HepG2 (cell line): ENCODE measurements at regions not wholly inside any gene's neighbourhood (a gene's known extent, or its start where the extent isn't known, plus 50 kb on each side); places are given as distances from the start of the nearest gene placed in this dataset.

ENCODE experiments used
- ATAC-seq: fragments of 200-7000 bp; cut with Tn5 transposase; 3 replicates; pipeline ENCODE4 v1.9.1; 2020; ENCODE audit warnings: mild to moderate bottlenecking, moderate library complexity
- BruUV-seq: library from RNA; stranded (reverse); fragments of 400-500 nt; replicated peaks from 2 replicates; lab custom pipeline; 2021; lab: Mats Ljungman, UMichigan
- CTCF ChIA-PET: fragments of 300-600 bp; formaldehyde crosslinking; extraction: SDS; loops from one replicate; lab custom pipeline; 2021; ENCODE audit warnings: low total read pairs, inconsistent platforms, low intra/inter-chr PET ratio; lab: Yijun Ruan, JAX
- POLR2A ChIA-PET: fragments of 350-600 bp; sonication (Branson Sonifier 250); formaldehyde crosslinking; loops from one replicate; lab custom pipeline; 2020; ENCODE audit warnings: antibody characterized with exemption, inconsistent platforms; lab: Yijun Ruan, JAX
- DNase-seq: peaks from one replicate; pipeline ENCODE4 v3.0.0-alpha.2; 2015; ENCODE audit warnings: low spot score
- FAIRE-seq: peaks from 3 replicates; lab custom pipeline; 2011; peaks lifted over from hg19 to GRCh38; lab: Jason Lieb, UNC
- H2AFZ ChIP-seq: one replicate; pipeline ENCODE4 v1.6.1; 2011; ENCODE audit warnings: low read length, inconsistent platforms
- H3K27ac ChIP-seq: fragments of 300-600 bp; 3 replicates; pipeline ENCODE4 v1.8.0; 2011; ENCODE audit warnings: mixed run types, mild to moderate bottlenecking, mixed read lengths, low read length, inconsistent platforms; ENCODE audit not compliant: insufficient read depth; ENCODE audit errors: extremely low read length
- H3K27me3 ChIP-seq, 2 experiments: fragments of 200-600 bp in 1 of 2; 2 replicates in 1 of 2; 3 replicates in 1 of 2; pipeline versions ENCODE4 v1.6.0 to v1.8.0; 2011; ENCODE audit warnings: low read length in 2 of 2, mild to moderate bottlenecking in 2 of 2, moderate library complexity in 2 of 2, inconsistent platforms in 1 of 2; ENCODE audit not compliant: insufficient read depth in 2 of 2, control insufficient read depth in 1 of 2
- H3K36me3 ChIP-seq, 2 experiments: fragments of 200-600 bp in 1 of 2; replicated peaks in 1 of 2; 2 replicates in 1 of 2; 3 replicates in 1 of 2; pipeline versions ENCODE4 v1.5.1 to v1.8.0; 2011; ENCODE audit warnings: low read length in 2 of 2, inconsistent platforms in 1 of 2; ENCODE audit not compliant: insufficient read depth in 2 of 2, control insufficient read depth in 1 of 2
- H3K4me1 ChIP-seq: 2 replicates; pipeline ENCODE4 v1.5.1; 2012; ENCODE audit warnings: low read length, inconsistent platforms; ENCODE audit not compliant: insufficient read depth
- H3K4me2 ChIP-seq: 2 replicates; pipeline ENCODE4 v1.6.0; 2011; ENCODE audit warnings: low read depth, low read length, inconsistent platforms
- H3K4me3 ChIP-seq, 3 experiments: fragments of 200-600 bp in 1 of 3; sonication (generic), shearing (Covaris generic) in 1 of 3; replicated peaks in 1 of 3; 2 replicates each; pipeline ENCODE4 v1.5.1; 2011 to 2016; ENCODE audit warnings: low read length in 3 of 3, inconsistent platforms in 2 of 3, low read depth in 2 of 3, mild to moderate bottlenecking in 2 of 3, control low read depth in 1 of 3, mixed read lengths in 1 of 3; ENCODE audit not compliant: insufficient read depth in 1 of 3
- H3K79me2 ChIP-seq: one replicate; pipeline ENCODE4 v1.6.1; 2011; ENCODE audit warnings: low read length, inconsistent platforms; ENCODE audit not compliant: insufficient read depth
- H3K9ac ChIP-seq: 2 replicates; pipeline ENCODE4 v1.6.0; 2011; ENCODE audit warnings: mild to moderate bottlenecking, low read depth, low read length, inconsistent platforms; ENCODE audit not compliant: insufficient read depth
- H3K9me3 ChIP-seq: 2 replicates; pipeline ENCODE4 v1.5.1; 2012; ENCODE audit warnings: mild to moderate bottlenecking, low read length
- H4K20me1 ChIP-seq: 2 replicates; pipeline ENCODE4 v1.6.0; 2011; ENCODE audit warnings: inconsistent platforms, mild to moderate bottlenecking, low read length, moderate library complexity; ENCODE audit not compliant: insufficient read depth
- RFX5 ChIP-seq: IDR thresholded peaks from 2 replicates; pipeline ENCODE4 v1.6.1; 2011; ENCODE audit warnings: low read depth, low read length, improper control_type of control experiment
- ZFAT ChIP-seq: sonication (generic); formaldehyde crosslinking; conservative IDR thresholded peaks from 2 replicates; pipeline ENCODE4 v1.8.1; 2023; ENCODE audit warnings: missing genetic modification reagents, inconsistent platforms
- ZNF350 ChIP-seq: sonication (generic); formaldehyde crosslinking; IDR thresholded peaks from 2 replicates; pipeline ENCODE4 v1.4.0; 2020; ENCODE audit warnings: mild to moderate bottlenecking, low read depth, missing genetic modification reagents, borderline replicate concordance
- ZNF501 ChIP-seq: sonication (generic); formaldehyde crosslinking; IDR thresholded peaks from 2 replicates; pipeline ENCODE4 v1.5.1; 2020; ENCODE audit warnings: mild to moderate bottlenecking, moderate library complexity, missing genetic modification reagents
- ZNF510 ChIP-seq: sonication (generic); formaldehyde crosslinking; IDR thresholded peaks from 2 replicates; pipeline ENCODE4 v1.4.0; 2020; ENCODE audit warnings: low read depth, mild to moderate bottlenecking, missing genetic modification reagents
- ZNF580 ChIP-seq: IDR thresholded peaks from 2 replicates; pipeline ENCODE4 v1.6.1; 2016; ENCODE audit warnings: low read depth, borderline replicate concordance
- ZNF770 ChIP-seq: sonication (generic); formaldehyde crosslinking; IDR thresholded peaks from 2 replicates; pipeline ENCODE4 v1.5.0; 2020; ENCODE audit warnings: mild to moderate bottlenecking, missing genetic modification reagents
- WGBS: methylation state at CpG from one replicate; pipeline ENCODE4 v1.1.6; 2017; ENCODE audit warnings: low lambda C conversion rate; 5-methylcytosine and 5-hydroxymethylcytosine counted together
- in situ Hi-C: cut with HindIII; loops from 2 replicates; pipeline ENCODE4 v1.10.0; 2017; ENCODE audit warnings: low pct_unique_long_range_greater_than_20kb; ENCODE audit not compliant: extremely low pct_ligation_motif_present
- intact Hi-C: fragments of 100-400 bp; cut with micrococcal nuclease; formaldehyde crosslinking; loops from one replicate; pipeline ENCODE4 v1.10.0; 2022; ENCODE audit not compliant: unreplicated experiment
- TF ChIP-seq, protein P1 (sequence below): IDR thresholded peaks from 2 replicates; pipeline ENCODE4 v1.6.1; 2012; ENCODE audit warnings: low read length, improper control_type of control experiment
- TF ChIP-seq, protein P2 (sequence below): sonication (generic); formaldehyde crosslinking; IDR thresholded peaks from 2 replicates; pipeline ENCODE4 v1.5.1; 2020; ENCODE audit warnings: missing genetic modification reagents, mild to moderate bottlenecking, borderline replicate concordance
- TF ChIP-seq, protein P3 (sequence below): sonication (generic); formaldehyde crosslinking; conservative IDR thresholded peaks from 2 replicates; pipeline ENCODE4 v1.8.0; 2022; ENCODE audit warnings: mild to moderate bottlenecking, moderate library complexity, missing genetic modification reagents

DNA sequence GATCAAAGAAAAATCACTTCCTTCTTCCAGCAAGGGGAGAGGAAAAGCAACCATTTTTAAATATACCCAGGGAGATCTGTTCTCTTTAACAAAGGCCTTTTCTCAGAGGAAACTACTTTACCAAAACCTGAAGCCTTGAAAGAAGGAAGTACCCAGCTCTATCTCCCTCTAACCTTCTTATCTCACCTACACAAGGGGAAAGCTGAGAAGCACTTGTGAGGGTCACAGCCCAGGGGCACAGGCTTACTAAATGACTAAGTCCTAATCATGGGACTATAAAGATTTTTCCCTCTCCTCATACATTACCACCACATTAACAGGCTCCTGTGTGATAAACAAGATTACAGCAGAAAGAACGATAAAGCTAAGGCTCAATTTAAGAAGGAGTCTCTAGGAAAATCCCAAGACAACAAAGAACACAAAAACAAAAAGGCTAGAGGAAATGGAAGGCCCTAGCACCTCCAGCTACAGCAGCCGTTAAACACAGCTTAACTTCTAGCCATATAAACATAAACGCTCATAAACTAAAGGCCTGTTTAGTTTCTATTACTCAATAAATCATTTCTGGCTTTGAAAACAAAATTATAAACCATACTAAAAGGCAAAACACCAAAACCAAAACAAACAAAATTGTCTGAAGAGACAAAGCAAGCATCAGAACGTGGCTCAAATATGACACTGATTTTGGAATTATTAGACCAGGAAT is 284.9 kb upstream of the ECI2 start:
- Histone ChIP-seq H3K27me3 (peaks cover 0 to 2% of the 10 kb centered on the region in 2 experiments; a peak in 1 of 5 replicates), H3K4me3 (no peak overlapping the region), H3K27ac (no peak overlapping the region), H3K9me3 (peaks cover 4% of the 10 kb centered on the region), H4K20me1 (no peaks in the 10 kb centered on the region), H3K4me1 (no peaks in the 10 kb centered on the region), H3K36me3 (no peaks in the 10 kb centered on the region), H3K4me2 (no peak overlapping the region), H2AFZ (no peak overlapping the region), H3K79me2 (no peaks in the 10 kb centered on the region), H3K9ac (no peak overlapping the region)
- FAIRE-seq (no peak), ATAC-seq (no peak), DNase-seq (no peak)
- intact Hi-C loops, result no loop called here
- 2% methylated on average over 4 of the region's 4 CpGs for WGBS
- CTCF ChIA-PET, result no interaction called here
- in situ Hi-C loops, result no loop called here
- POLR2A ChIA-PET, result no interaction called here
- no TSS peak for BruUV-seq
- TF ChIP-seq ZNF350, result no peak
- TF ChIP-seq RFX5, result no peak
- TF ChIP-seq ZNF510, result no peak
- TF ChIP-seq ZFAT (CRISPR knock-in tag), result no peak
- TF ChIP-seq, protein P1, sequence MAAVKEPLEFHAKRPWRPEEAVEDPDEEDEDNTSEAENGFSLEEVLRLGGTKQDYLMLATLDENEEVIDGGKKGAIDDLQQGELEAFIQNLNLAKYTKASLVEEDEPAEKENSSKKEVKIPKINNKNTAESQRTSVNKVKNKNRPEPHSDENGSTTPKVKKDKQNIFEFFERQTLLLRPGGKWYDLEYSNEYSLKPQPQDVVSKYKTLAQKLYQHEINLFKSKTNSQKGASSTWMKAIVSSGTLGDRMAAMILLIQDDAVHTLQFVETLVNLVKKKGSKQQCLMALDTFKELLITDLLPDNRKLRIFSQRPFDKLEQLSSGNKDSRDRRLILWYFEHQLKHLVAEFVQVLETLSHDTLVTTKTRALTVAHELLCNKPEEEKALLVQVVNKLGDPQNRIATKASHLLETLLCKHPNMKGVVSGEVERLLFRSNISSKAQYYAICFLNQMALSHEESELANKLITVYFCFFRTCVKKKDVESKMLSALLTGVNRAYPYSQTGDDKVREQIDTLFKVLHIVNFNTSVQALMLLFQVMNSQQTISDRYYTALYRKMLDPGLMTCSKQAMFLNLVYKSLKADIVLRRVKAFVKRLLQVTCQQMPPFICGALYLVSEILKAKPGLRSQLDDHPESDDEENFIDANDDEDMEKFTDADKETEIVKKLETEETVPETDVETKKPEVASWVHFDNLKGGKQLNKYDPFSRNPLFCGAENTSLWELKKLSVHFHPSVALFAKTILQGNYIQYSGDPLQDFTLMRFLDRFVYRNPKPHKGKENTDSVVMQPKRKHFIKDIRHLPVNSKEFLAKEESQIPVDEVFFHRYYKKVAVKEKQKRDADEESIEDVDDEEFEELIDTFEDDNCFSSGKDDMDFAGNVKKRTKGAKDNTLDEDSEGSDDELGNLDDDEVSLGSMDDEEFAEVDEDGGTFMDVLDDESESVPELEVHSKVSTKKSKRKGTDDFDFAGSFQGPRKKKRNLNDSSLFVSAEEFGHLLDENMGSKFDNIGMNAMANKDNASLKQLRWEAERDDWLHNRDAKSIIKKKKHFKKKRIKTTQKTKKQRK, result no peak
- TF ChIP-seq, protein P2, sequence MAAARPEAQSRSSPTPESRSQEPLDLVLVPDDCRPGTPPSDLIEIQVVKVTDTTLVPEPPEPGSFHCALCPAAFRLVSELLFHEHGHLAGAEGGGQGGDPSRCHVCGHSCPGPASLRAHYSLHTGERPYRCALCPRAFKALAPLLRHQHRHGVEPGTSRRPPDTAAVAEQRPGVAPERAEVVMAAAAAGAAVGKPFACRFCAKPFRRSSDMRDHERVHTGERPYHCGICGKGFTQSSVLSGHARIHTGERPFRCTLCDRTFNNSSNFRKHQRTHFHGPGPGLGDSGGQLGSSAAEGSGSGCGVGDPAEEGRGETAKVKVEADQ (CRISPR knock-in tag), result no peak
- no peak for TF ChIP-seq ZNF770 (CRISPR knock-in tag)
- no peak for TF ChIP-seq ZNF580
- no peak for TF ChIP-seq ZNF501
- TF ChIP-seq, protein P3, sequence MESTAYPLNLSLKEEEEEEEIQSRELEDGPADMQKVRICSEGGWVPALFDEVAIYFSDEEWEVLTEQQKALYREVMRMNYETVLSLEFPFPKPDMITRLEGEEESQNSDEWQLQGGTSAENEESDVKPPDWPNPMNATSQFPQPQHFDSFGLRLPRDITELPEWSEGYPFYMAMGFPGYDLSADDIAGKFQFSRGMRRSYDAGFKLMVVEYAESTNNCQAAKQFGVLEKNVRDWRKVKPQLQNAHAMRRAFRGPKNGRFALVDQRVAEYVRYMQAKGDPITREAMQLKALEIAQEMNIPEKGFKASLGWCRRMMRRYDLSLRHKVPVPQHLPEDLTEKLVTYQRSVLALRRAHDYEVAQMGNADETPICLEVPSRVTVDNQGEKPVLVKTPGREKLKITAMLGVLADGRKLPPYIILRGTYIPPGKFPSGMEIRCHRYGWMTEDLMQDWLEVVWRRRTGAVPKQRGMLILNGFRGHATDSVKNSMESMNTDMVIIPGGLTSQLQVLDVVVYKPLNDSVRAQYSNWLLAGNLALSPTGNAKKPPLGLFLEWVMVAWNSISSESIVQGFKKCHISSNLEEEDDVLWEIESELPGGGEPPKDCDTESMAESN (CRISPR knock-in tag), result no peak
